DMS153 treated with DMSO at 0.1 percent for 48 hours (cell line): ENCODE measurements at regions not wholly inside any gene's neighbourhood (a gene's known extent, or its start where the extent isn't known, plus 50 kb on each side); places are given as distances from the start of the nearest gene placed in this dataset.
"Not testable (repeated sequence)": the region's sequence is repeated elsewhere in the genome, so short reads cannot be mapped to it uniquely, and the experiment has no call there.

Experiments used
- DNase-seq: peaks from one replicate; lab custom pipeline; 2025; ENCODE audit not compliant: unreplicated experiment; lab: John Stamatoyannopoulos, UW

DNA sequence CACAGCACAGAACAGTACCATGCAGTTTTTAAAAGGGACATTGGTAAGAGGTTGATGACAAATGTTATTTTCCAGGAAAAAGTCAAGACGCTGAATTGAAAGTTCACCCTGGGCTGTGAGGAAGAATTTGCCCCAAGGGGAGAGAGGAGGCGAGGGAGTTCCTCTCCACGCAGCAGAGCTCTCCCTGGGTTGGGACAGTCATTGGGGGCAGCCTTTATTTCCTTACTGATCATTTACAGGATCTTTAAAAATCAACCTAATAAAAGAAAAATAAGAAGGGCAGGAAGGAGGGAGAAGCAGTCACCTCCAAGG, 49.9 kb upstream of the WNT7B start:
- DNase-seq = no peak

DNA sequence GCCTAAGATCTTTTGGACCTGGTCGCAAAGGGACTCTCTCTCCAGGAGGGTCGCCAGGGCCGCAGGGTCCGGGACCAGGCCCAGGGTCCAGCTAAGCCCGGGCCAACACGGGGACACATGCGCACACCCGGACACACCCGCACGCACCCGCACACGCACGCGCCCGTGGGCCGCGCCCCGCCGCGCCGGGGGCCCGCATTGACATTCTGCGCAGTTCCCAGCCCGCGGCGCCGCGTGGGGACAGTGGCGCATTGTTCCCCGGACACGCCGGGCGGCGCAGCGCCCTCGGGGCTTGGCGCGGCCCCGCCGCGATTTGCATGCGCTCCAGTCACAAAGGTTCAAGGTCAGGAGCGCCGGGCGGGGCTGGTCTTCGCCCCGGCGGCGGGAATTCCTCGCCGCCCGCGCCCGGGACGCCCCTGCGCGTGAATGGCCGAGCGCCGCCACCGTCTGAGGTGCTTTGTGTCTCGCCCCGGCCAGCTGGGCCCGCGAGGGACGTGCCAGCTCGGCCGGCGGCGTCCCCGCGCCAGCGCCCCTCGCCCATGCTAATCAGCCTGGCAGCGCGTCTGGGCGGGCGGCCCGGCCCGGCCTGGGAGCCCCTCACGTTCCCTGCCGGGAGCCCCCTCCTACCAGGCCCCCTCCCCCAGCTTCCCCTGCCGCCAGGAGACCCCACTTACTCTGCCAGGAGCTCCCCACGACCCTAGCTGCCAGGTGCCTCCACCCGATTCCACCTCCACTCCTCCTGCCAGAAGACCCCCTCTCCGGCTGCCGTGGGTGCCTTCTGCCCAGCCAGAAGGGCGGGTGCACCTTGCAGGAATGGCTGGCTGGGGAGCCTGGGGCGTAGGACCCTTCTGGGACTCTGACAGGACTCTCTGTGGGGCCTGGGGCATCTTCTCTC, 50.5 kb upstream of the WNT7B start:
- no peak for DNase-seq

- DNase-seq = no peak
Observed at GRCh38 chr22:46028106-46028991, 51.4 kb upstream of the WNT7B start.

DNA sequence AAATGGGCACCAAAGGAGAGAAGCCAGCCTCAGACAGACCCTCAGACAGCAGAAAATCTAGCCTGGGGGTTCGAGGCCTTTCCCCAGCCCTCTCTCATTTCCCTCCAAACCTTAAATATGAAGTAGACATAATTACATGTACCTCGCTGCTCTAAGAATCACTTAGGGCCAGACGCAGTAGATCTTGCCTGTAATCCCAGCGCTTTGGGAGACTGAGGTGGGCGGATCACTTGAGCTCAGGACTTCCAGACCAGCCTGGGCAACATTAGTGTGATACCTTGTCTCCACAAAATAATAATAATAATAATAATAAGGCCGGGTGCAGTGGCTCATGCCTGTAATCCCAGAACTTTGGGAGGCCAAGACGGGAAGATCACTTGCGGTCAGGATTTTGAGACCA, 52.1 kb upstream of the WNT7B start:
- no peak for DNase-seq

DNA sequence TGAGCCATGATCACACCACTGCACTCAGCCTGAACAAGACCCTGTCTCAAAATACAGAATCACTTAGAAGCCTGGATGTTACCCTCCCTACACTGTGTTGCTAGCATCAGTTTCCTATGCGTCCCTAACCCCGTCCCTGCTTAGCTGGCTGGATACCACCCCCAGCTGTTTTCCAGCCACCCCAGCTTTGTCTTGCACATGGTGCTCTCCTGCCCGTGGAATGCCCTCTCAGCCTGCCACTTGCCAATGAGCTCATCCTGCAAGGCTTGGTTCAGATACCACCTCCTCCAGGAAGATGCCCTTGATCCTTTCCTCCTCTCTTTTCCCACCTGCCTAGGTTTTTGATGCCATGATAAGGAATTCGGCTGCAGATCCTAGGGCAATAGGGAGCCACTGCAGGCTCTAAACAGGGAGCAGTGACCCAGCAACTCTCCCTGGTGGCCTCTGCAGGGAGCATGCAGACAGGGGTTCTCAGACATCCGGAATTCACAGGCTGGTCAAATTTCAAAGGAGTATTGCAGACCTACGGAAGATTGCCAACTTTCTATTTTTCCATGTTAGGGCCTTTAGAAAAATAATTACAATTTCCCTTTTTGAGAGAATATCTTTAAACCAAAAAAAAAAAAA, 52.7 kb upstream of the WNT7B start:
- DNase-seq = no peak

DNA sequence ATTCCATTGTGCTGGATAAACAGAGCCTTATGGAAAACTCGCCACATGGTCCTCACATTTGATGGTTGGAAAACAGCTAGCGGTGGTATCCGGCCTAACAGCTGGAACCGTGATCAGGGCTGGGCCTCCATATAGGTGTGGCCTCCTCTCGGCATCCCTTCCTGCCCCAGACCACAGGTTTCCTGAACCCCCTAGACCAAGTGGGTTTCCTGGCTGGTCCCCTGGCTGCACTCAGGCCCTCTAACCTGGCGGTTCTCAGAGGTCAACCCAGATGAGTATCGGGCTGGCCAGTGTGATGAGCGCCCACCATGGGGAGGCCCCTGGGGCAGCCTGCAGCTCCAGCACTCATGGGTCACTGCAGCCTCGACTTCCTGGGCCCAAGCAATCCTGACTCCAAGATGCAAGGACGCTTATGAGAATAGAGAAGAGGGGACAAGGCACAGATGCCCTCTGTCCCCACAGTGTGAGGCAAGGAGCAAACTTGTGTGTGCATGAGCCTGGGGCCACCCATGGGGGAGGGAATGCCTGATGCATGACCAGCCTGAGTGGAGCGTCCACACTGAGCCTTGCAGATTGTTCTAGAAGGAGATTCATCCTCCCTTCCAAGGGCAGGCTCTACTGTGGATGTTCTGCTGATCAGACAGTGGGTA, 53.4 kb upstream of the WNT7B start:
- DNase-seq = no peak

GRCh38 chr22:46031066-46031465, 54.1 kb upstream of the WNT7B start:
- no peak for DNase-seq

DNA sequence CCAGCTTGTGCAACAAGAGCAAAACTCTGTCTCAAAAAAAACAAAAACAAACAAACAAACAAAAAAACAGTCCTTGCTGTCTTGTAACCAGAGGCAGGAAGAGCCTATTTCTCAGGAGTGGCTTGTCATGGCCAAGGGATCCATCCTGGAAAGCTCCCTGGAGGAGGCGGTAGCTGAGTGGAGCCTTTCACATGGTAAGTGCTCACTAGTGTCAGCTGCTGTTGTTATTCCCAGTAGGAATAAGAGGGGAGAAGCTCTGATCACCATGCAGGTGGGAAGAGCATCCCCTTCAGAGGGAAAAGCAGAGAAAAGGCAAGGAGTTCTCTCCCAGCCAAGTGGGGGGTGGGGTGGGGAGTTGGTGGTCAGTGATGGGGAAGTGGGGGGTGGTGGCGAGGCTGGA, 54.6 kb upstream of the WNT7B start:
- DNase-seq = no peak

DNA sequence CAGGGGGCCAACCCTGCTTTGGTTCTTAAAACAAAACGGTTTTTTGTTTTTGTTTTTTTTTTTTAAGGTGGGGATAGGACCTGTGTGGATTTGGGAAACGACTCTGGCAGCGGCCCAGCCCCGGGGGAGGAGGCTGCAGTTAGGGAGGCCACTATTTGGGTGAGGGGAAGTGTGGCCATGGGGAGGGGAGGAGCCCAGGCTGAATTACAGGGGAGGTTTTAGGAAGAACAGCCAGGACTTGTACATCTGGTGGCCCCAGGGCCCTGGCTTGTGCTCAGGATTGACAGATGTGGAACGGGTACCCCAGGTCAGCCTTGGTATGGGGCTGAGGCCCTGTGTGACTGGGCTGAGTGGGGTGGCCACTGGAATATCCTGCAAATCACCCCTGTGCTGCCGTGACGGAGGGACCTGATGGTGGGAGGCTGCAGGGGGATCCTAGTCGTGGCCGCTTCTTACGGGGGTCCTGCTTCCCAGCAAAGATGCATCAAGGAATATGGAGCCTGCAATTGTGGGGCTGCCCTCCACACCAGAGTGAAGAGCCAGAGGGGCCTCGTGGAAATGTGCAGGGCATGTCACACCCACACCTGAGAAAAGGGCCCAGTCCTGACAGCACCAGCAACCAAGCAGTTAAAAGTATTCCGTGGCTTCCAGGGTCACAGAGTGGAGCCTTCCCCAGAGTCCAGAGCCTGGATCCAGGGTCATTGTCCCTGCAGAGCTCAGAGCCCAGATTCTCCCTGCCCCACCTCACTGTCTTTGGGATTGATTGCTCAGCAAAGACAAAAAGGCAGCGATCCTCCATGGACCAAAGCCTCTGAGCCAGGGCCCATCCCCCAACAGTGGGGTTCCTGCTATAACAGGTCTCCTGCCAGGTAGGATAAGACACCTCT, 55.2 kb upstream of the WNT7B start:
- DNase-seq = no peak

DNA sequence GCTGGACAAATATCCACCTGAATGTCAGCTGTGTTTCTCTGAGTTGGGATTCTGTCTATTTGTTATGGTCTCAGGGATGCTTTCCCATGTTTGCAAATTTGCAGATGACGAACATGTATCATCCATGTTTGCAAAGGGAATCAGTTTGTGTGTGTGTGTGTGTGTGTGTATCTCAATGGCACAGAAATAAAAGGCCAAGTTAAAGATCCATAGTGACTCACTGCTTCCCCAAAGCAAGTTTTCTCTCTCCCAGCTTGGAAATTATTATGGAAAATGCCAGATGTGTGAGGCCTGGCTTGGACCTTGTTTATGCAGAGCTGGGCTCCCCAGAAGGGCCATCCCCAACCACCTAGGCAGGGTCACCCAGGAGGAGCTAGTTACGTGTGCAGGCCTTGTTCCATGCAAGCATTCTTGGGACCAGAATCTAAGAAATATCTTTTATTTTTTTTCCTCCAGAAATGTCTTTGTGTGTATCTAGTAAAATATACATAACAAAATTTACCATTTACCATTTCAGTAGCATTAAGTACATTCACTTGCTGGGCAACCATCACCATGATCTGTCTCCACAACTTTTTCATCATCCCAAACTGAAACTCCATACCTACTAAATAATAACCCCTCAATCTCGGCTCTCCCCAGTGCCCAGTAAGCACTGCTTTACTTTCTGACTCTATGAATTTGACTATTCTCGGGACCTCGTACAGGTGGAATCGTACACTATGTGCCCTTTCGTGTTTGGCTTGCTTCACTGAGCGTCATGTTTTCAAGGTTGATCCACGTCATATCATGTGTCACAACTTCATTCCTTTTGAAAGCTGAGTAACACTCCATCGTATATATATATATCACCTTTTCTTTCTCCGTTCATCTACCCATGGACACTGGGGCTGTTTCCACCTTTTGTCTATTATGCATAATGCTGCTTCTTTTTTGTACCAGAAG, 56.6 kb upstream of the WNT7B start:
- DNase-seq = no peak

- DNase-seq = not testable (repeated sequence)
Observed at GRCh38 chr22:46034480-46034879, 57.5 kb upstream of the WNT7B start.

- DNase-seq = no peak
Observed at GRCh38 chr22:46035380-46035741, 58.4 kb upstream of the WNT7B start.

DNA sequence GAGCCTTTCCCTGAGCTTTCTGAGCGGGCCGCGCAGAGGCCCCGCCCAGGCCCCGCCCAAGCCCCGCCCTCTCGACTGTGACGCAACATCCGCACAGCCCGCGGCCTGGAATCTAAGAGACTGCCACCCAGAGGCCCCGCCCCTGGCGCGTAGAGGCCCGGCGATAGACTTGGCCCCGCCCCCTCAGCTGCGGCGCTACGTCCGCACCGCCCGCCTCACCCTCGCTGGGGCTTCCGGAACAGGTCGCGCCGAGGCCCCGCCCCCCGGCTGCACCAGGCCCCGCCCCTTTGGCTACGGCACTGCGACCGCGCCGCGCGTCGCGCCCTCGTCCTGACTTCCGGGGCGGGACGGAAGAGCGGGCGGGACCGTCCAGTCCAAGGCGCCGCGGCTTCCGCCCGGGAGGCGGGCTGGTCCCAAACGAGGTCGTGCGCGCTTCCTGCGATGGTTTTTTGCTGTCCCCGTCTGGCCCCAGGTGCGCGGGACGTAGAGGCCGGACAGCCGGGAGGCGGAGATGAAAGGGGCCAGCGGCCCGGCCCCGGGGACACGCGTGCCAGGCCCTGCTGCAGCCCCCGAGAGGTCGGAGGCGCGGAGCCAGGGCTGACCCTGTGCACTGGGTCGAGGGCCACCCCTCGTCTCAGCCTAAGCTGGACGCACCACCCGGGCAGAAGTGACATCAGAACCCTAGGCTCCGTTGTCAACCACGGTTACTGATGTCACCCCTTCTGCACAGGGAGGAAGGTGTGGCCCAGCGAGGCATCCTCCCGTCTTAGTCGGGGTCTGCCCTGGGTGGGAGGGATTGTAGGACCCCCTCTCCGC, 59.0 kb upstream of the WNT7B start:
- DNase-seq = peak; percentile 98

- DNase-seq = no peak
Observed at GRCh38 chr22:46036558-46037408, 59.8 kb upstream of the WNT7B start.

- DNase-seq = no peak
Observed at GRCh38 chr22:46038174-46038487, 61.2 kb upstream of the WNT7B start.

- DNase-seq = no peak
Observed at GRCh38 chr22:46038516-46039430, 61.8 kb upstream of the WNT7B start.

DNA sequence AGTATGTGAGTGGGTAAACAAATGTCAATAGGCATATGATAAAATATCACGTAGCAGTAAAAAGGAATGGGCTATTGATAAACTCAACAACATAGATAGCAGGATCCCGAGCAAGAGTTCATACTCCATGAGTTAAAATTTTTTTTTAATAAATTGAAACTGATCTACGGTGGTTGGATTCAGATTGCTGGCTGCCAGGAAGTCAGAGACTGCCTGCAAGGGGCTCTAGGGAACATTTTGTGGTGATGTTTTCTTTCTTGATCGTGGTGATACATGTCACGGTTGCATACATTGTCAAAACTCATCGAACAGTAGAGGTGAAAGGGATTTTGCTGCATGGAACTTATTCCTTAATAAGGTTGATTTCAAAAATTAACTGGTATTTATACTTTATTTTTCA, 62.6 kb upstream of the WNT7B start:
- no peak for DNase-seq
